ENCODE measurements at regions not wholly inside any gene's neighbourhood (a gene's known extent, or its start where the extent isn't known, plus 50 kb on each side); places are given as distances from the start of the nearest gene placed in this dataset.

- H3K36me3 ChIP-seq (ENCODE audit: control insufficient read depth in 1 of 2, insufficient read depth in 2 of 2, low read depth in 1 of 2, low read length in 2 of 2): no peaks in the 10 kb centered on the region
- no peaks in the 10 kb centered on the region for H3K79me1 ChIP-seq (replicated peaks; ENCODE audit: low read length, poor library complexity, severe bottlenecking)
- WGBS: no CpG with 5 or more reads among the region's 1 CpG
These were observed 225.4 kb upstream of the KITLG start for GRCh38 chr12:88805692-88806091.

DNA sequence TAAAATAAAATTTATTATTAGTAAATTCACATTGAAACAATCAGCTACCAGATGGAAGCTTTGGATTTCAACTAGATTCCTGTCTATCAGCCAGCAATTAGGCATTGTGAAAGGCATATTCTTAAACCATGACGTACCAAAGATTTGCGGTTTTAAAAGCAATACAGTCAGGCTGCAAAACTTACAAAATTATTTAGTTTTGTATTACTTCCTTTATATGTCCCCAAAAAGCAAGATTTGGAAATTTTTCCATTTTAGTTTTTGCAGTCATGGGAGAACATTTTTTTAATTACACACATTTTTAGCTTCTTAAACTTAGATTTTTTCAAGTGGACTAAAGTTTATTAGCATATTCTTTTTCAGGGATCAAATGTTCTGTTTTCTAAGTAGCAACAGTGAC is 225.0 kb upstream of the KITLG start:
- Histone ChIP-seq H3K36me3 (ENCODE audit: control insufficient read depth in 1 of 2, insufficient read depth in 2 of 2, low read depth in 1 of 2, low read length in 2 of 2) (no peaks in the 10 kb centered on the region), H4K8ac (ENCODE audit: low read length) (no peak overlapping the region), H2AFZ (ENCODE audit: low read depth, low read length) (no peak overlapping the region), H3K9ac (ENCODE audit: low read length) (peak overlapping the region; percentile 71), H3K4ac (ENCODE audit: low read depth in 1 of 2, low read length in 2 of 2) (no peak overlapping the region), H3K14ac (ENCODE audit: low read length in 2 of 2) (no peak overlapping the region), H2BK15ac (ENCODE audit: low read depth, poor library complexity, severe bottlenecking) (no peak overlapping the region), H3K18ac (ENCODE audit: low read depth in 1 of 2, low read length in 2 of 2) (no peak overlapping the region), H4K91ac (ENCODE audit: low read length) (no peak overlapping the region), H3K27me3 (ENCODE audit: control insufficient read depth in 1 of 2, insufficient read depth in 1 of 2, low read length in 2 of 2) (no peaks in the 10 kb centered on the region), H3K4me2 (ENCODE audit: low read length, poor library complexity, severe bottlenecking) (no peak overlapping the region), H3K79me1 (replicated peaks; ENCODE audit: low read length, poor library complexity, severe bottlenecking) (no peaks in the 10 kb centered on the region), H3K23ac (ENCODE audit: low read length in 2 of 2) (no peak overlapping the region), H3K27ac (ENCODE audit: low read length, poor library complexity, severe bottlenecking) (no peak overlapping the region), H3K4me3 (ENCODE audit: insufficient read depth in 1 of 2, low read depth in 1 of 2, low read length in 2 of 2) (no peak overlapping the region), H3K9me3 (ENCODE audit: control insufficient read depth, low read length) (no peaks in the 10 kb centered on the region), H3K4me1 (ENCODE audit: control insufficient read depth, insufficient read depth, low read depth, low read length) (no peaks in the 10 kb centered on the region), H2BK12ac (ENCODE audit: low read length in 2 of 2) (no peak overlapping the region), H2BK5ac (ENCODE audit: low read depth, low read length, poor library complexity, severe bottlenecking) (no peak overlapping the region), H2AK5ac (ENCODE audit: low read length, severe bottlenecking) (no peak overlapping the region), H2BK120ac (ENCODE audit: low read depth, low read length) (no peak overlapping the region)
- DNase-seq: no peak
- 88% methylated on average over 1 of the region's 2 CpGs for WGBS

More at GRCh38 chr12:88805692-88806091, 225.4 kb upstream of the KITLG start:
- Histone ChIP-seq H2BK5ac (ENCODE audit: low read depth, low read length, poor library complexity, severe bottlenecking) (no peak overlapping the region), H2BK15ac (ENCODE audit: low read depth, poor library complexity, severe bottlenecking) (no peak overlapping the region), H2BK12ac (ENCODE audit: low read length in 2 of 2) (no peak overlapping the region), H2AFZ (ENCODE audit: low read depth, low read length) (no peak overlapping the region), H3K9me3 (ENCODE audit: control insufficient read depth, low read length) (no peaks in the 10 kb centered on the region), H3K18ac (ENCODE audit: low read depth in 1 of 2, low read length in 2 of 2) (no peak overlapping the region), H2BK120ac (ENCODE audit: low read depth, low read length) (no peak overlapping the region), H3K4me2 (ENCODE audit: low read length, poor library complexity, severe bottlenecking) (no peak overlapping the region), H3K4me3 (ENCODE audit: insufficient read depth in 1 of 2, low read depth in 1 of 2, low read length in 2 of 2) (no peak overlapping the region), H3K27me3 (ENCODE audit: control insufficient read depth in 1 of 2, insufficient read depth in 1 of 2, low read length in 2 of 2) (no peaks in the 10 kb centered on the region), H3K23ac (ENCODE audit: low read length in 2 of 2) (no peak overlapping the region), H3K14ac (ENCODE audit: low read length in 2 of 2) (no peak overlapping the region), H4K8ac (ENCODE audit: low read length) (no peak overlapping the region), H3K27ac (ENCODE audit: low read length, poor library complexity, severe bottlenecking) (no peak overlapping the region), H4K91ac (ENCODE audit: low read length) (no peak overlapping the region), H3K4ac (ENCODE audit: low read depth in 1 of 2, low read length in 2 of 2) (no peak overlapping the region), H3K4me1 (ENCODE audit: control insufficient read depth, insufficient read depth, low read depth, low read length) (no peaks in the 10 kb centered on the region), H2AK5ac (ENCODE audit: low read length, severe bottlenecking) (no peak overlapping the region), H3K9ac (ENCODE audit: low read length) (peak overlapping the region; percentile 71)
- DNase-seq: no peak

GRCh38 chr12:88802096-88802706 is 221.9 kb upstream of the KITLG start:
- no peaks in the 10 kb centered on the region for H3K4me1 ChIP-seq (ENCODE audit: control insufficient read depth, insufficient read depth, low read depth, low read length)
- DNase-seq: no peak
- H3K9ac ChIP-seq (ENCODE audit: low read length): no peak overlapping the region
- H2AK5ac ChIP-seq (ENCODE audit: low read length, severe bottlenecking): no peak overlapping the region
- H2BK12ac ChIP-seq (ENCODE audit: low read length in 2 of 2): no peak overlapping the region
- H3K4ac ChIP-seq (ENCODE audit: low read depth in 1 of 2, low read length in 2 of 2): no peak overlapping the region
- no peak overlapping the region for H3K18ac ChIP-seq (ENCODE audit: low read depth in 1 of 2, low read length in 2 of 2)
- no CpG with 5 or more reads among the region's 3 CpGs for WGBS
- no peak overlapping the region for H3K4me3 ChIP-seq (ENCODE audit: insufficient read depth in 1 of 2, low read depth in 1 of 2, low read length in 2 of 2)
- no peaks in the 10 kb centered on the region for H3K79me1 ChIP-seq (replicated peaks; ENCODE audit: low read length, poor library complexity, severe bottlenecking)
- no peaks in the 10 kb centered on the region for H3K36me3 ChIP-seq (ENCODE audit: control insufficient read depth in 1 of 2, insufficient read depth in 2 of 2, low read depth in 1 of 2, low read length in 2 of 2)
- H3K4me2 ChIP-seq (ENCODE audit: low read length, poor library complexity, severe bottlenecking): no peak overlapping the region
- H2BK15ac ChIP-seq (ENCODE audit: low read depth, poor library complexity, severe bottlenecking): no peak overlapping the region
- no peaks in the 10 kb centered on the region for H3K27me3 ChIP-seq (ENCODE audit: control insufficient read depth in 1 of 2, insufficient read depth in 1 of 2, low read length in 2 of 2)
- no peak overlapping the region for H4K91ac ChIP-seq (ENCODE audit: low read length)
- H3K9me3 ChIP-seq (ENCODE audit: control insufficient read depth, low read length): no peaks in the 10 kb centered on the region
- H2BK5ac ChIP-seq (ENCODE audit: low read depth, low read length, poor library complexity, severe bottlenecking): no peak overlapping the region
- H3K27ac ChIP-seq (ENCODE audit: low read length, poor library complexity, severe bottlenecking): no peak overlapping the region
- no peak overlapping the region for H4K8ac ChIP-seq (ENCODE audit: low read length)
- H3K14ac ChIP-seq (ENCODE audit: low read length in 2 of 2): no peak overlapping the region
- H2AFZ ChIP-seq (ENCODE audit: low read depth, low read length): no peak overlapping the region
- no peak overlapping the region for H2BK120ac ChIP-seq (ENCODE audit: low read depth, low read length)
- H3K23ac ChIP-seq (ENCODE audit: low read length in 2 of 2): no peak overlapping the region

GRCh38 chr12:88801227-88802095 is 221.2 kb upstream of the KITLG start:
- H2AK5ac ChIP-seq (ENCODE audit: low read length, severe bottlenecking): no peak overlapping the region
- no peak overlapping the region for H2BK5ac ChIP-seq (ENCODE audit: low read depth, low read length, poor library complexity, severe bottlenecking)
- no peaks in the 10 kb centered on the region for H3K27me3 ChIP-seq (ENCODE audit: control insufficient read depth in 1 of 2, insufficient read depth in 1 of 2, low read length in 2 of 2)
- no peak overlapping the region for H3K4ac ChIP-seq (ENCODE audit: low read depth in 1 of 2, low read length in 2 of 2)
- H3K36me3 ChIP-seq (ENCODE audit: control insufficient read depth in 1 of 2, insufficient read depth in 2 of 2, low read depth in 1 of 2, low read length in 2 of 2): no peaks in the 10 kb centered on the region
- H2BK120ac ChIP-seq (ENCODE audit: low read depth, low read length): no peak overlapping the region
- H3K4me2 ChIP-seq (ENCODE audit: low read length, poor library complexity, severe bottlenecking): no peak overlapping the region
- H3K14ac ChIP-seq (ENCODE audit: low read length in 2 of 2): no peak overlapping the region
- no peak overlapping the region for H2BK12ac ChIP-seq (ENCODE audit: low read length in 2 of 2)
- no peak overlapping the region for H3K27ac ChIP-seq (ENCODE audit: low read length, poor library complexity, severe bottlenecking)
- no peak overlapping the region for H2BK15ac ChIP-seq (ENCODE audit: low read depth, poor library complexity, severe bottlenecking)
- H4K8ac ChIP-seq (ENCODE audit: low read length): no peak overlapping the region
- no peaks in the 10 kb centered on the region for H3K9me3 ChIP-seq (ENCODE audit: control insufficient read depth, low read length)
- H2AFZ ChIP-seq (ENCODE audit: low read depth, low read length): no peak overlapping the region
- no peaks in the 10 kb centered on the region for H3K4me1 ChIP-seq (ENCODE audit: control insufficient read depth, insufficient read depth, low read depth, low read length)
- no peak overlapping the region for H3K23ac ChIP-seq (ENCODE audit: low read length in 2 of 2)
- no peaks in the 10 kb centered on the region for H3K79me1 ChIP-seq (replicated peaks; ENCODE audit: low read length, poor library complexity, severe bottlenecking)
- no peak overlapping the region for H3K4me3 ChIP-seq (ENCODE audit: insufficient read depth in 1 of 2, low read depth in 1 of 2, low read length in 2 of 2)
- H4K91ac ChIP-seq (ENCODE audit: low read length): no peak overlapping the region
- H3K9ac ChIP-seq (ENCODE audit: low read length): no peak overlapping the region
- WGBS: 77% methylated on average over 1 of the region's 1 CpG
- no peak for DNase-seq
- H3K18ac ChIP-seq (ENCODE audit: low read depth in 1 of 2, low read length in 2 of 2): no peak overlapping the region
